Keratinocyte (primary cell): ENCODE measurements at regions not wholly inside any gene's neighbourhood (a gene's known extent, or its start where the extent isn't known, plus 50 kb on each side); places are given as distances from the start of the nearest gene placed in this dataset.

ENCODE experiments used
- CTCF ChIP-seq, 3 experiments: IDR thresholded peaks in 1 of 3; conservative IDR thresholded peaks in 1 of 3; optimal IDR thresholded peaks in 1 of 3; 2 replicates in 2 of 3; 3 replicates in 1 of 3; pipeline versions ENCODE3 to v1.5.1; 2011; ENCODE audit warnings: low read length in 3 of 3, mild to moderate bottlenecking in 3 of 3, moderate library complexity in 2 of 3, control low read depth in 1 of 3, inconsistent platforms in 1 of 3; ENCODE audit not compliant: insufficient read depth in 2 of 3; ENCODE audit errors: extremely low read depth in 1 of 3
- EZH2 ChIP-seq: IDR thresholded peaks from one replicate; pipeline ENCODE4 v1.6.1; 2012; ENCODE audit warnings: inconsistent platforms, mild to moderate bottlenecking, low read length, moderate library complexity

DNA sequence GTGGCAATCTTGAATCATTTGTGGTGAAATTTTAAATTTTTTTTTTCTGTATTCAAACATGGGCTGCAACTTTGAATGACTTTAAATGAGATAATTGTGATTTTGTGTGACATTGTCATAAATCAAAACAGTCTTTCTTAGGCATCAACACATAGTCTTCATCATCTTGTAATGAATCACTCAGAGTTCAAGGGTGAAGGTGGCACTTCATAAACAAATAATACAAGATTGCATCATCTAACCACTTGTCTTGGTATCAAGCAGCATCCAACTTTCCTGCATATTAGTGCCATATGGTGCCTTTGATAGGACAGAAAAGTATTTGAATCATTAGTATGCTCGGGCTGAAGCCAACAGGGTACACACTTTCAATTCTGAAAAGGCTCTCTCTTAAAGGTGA is 392.4 kb upstream of the GOT2 start:
- TF ChIP-seq CTCF (optimal IDR thresholded peaks at IDR 0.05 in 1 of 3, IDR thresholded peaks at IDR 0.05 in 1 of 3, conservative IDR thresholded peaks at IDR 0.05 in 1 of 3; ENCODE audit: extremely low read depth in 1 of 3, insufficient read depth in 2 of 3, low read length in 3 of 3) (no peak), EZH2 (no peak)
